ENCODE measurements at regions not wholly inside any gene's neighbourhood (a gene's known extent, or its start where the extent isn't known, plus 50 kb on each side); places are given as distances from the start of the nearest gene placed in this dataset.

DNA sequence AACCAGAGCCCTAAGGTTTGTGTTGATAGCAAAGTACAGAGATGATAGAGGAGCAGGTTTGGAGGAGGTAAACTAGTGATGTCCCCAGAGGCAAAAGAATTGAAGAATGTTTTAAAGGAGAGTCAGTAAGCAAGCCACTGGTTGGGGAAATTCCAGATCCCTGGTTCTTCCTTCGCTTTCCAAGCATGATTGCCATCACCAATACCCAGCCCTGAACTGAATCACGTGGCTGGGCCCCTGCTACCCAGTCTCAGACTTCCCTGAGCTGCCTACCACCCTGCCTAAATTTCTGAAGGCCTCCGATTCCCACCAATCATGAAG, 95.3 kb upstream of the FOXN2 start (continued):
- TF ChIP-seq CENPT (CRISPR knock-in tag; IDR thresholded peaks at IDR 0.05; ENCODE audit: low read depth) (no peak), ZNF605 (CRISPR knock-in tag; IDR thresholded peaks at IDR 0.05) (no peak), ZEB1 (IDR thresholded peaks at IDR 0.05; ENCODE audit: insufficient replicate concordance, low read depth) (no peak), ATF7-NPFF (CRISPR knock-in tag; IDR thresholded peaks at IDR 0.05; ENCODE audit: low read depth) (no peak), ZSCAN9 (CRISPR knock-in tag; IDR thresholded peaks at IDR 0.05; ENCODE audit: borderline replicate concordance) (no peak), XRCC5 (optimal IDR thresholded peaks at IDR 0.05; ENCODE audit: low read length) (no peak), RBAK (CRISPR knock-in tag; IDR thresholded peaks at IDR 0.05) (no peak), WIZ (CRISPR knock-in tag; IDR thresholded peaks at IDR 0.05) (0 out of 2 replicates have a peak, but pooled peaks have one; percentile 76), ZNF598 (CRISPR knock-in tag; IDR thresholded peaks at IDR 0.05; ENCODE audit: borderline replicate concordance) (0 out of 2 replicates have a peak, but pooled peaks have one; percentile 61), ZKSCAN8 (CRISPR knock-in tag; IDR thresholded peaks at IDR 0.05; ENCODE audit: borderline replicate concordance) (0 out of 2 replicates have a peak, but pooled peaks have one; percentile 3), SAP130 (CRISPR knock-in tag; IDR thresholded peaks at IDR 0.05; ENCODE audit: low read depth) (no peak), TAF15 (IDR thresholded peaks at IDR 0.05; ENCODE audit: low read depth, low read length, poor library complexity, severe bottlenecking) (no peak), ZFYVE20 (CRISPR knock-in tag; IDR thresholded peaks at IDR 0.05; ENCODE audit: borderline replicate concordance, low read depth) (no peak), THAP8 (CRISPR knock-in tag; IDR thresholded peaks at IDR 0.05; ENCODE audit: borderline replicate concordance) (no peak), ZNF547 (CRISPR knock-in tag; IDR thresholded peaks at IDR 0.05) (peak; percentile 29; the same call in 1 of the 2 replicates), SNAPC2 (CRISPR knock-in tag; IDR thresholded peaks at IDR 0.05) (0 out of 2 replicates have a peak, but pooled peaks have one; percentile 24), ZNF331 (CRISPR knock-in tag; IDR thresholded peaks at IDR 0.05) (peak; percentile 8; the same call in 1 of the 2 replicates), SP140L (CRISPR knock-in tag; IDR thresholded peaks at IDR 0.05; ENCODE audit: borderline replicate concordance) (no peak), ZBTB3 (CRISPR knock-in tag; IDR thresholded peaks at IDR 0.05; ENCODE audit: borderline replicate concordance, low read depth) (0 out of 2 replicates have a peak, but pooled peaks have one; percentile 46), THAP11 (CRISPR knock-in tag; IDR thresholded peaks at IDR 0.05) (no peak), MXD4 (CRISPR knock-in tag; IDR thresholded peaks at IDR 0.05) (no peak), DPF2 (CRISPR knock-in tag; IDR thresholded peaks at IDR 0.05; ENCODE audit: borderline replicate concordance, low read depth) (no peak), KLF6 (CRISPR knock-in tag; IDR thresholded peaks at IDR 0.05) (no peak), ZFP36 (IDR thresholded peaks at IDR 0.05; ENCODE audit: borderline replicate concordance, low read depth, low read length, partially characterized antibody) (no peak), ZNF234 (CRISPR knock-in tag; conservative IDR thresholded peaks at IDR 0.05) (no peak), HCFC1 (IDR thresholded peaks at IDR 0.05; ENCODE audit: low read depth, low read length) (no peak), ZNF549 (CRISPR knock-in tag; IDR thresholded peaks at IDR 0.05) (no peak), ZNF446 (CRISPR knock-in tag; IDR thresholded peaks at IDR 0.05) (no peak)
- TF ChIP-seq, protein P1, sequence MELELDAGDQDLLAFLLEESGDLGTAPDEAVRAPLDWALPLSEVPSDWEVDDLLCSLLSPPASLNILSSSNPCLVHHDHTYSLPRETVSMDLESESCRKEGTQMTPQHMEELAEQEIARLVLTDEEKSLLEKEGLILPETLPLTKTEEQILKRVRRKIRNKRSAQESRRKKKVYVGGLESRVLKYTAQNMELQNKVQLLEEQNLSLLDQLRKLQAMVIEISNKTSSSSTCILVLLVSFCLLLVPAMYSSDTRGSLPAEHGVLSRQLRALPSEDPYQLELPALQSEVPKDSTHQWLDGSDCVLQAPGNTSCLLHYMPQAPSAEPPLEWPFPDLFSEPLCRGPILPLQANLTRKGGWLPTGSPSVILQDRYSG (CRISPR knock-in tag; IDR thresholded peaks at IDR 0.05), result no peak
- TF ChIP-seq, protein P2, sequence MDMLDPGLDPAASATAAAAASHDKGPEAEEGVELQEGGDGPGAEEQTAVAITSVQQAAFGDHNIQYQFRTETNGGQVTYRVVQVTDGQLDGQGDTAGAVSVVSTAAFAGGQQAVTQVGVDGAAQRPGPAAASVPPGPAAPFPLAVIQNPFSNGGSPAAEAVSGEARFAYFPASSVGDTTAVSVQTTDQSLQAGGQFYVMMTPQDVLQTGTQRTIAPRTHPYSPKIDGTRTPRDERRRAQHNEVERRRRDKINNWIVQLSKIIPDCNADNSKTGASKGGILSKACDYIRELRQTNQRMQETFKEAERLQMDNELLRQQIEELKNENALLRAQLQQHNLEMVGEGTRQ (IDR thresholded peaks at IDR 0.05; ENCODE audit: low read depth, low read length), result no peak
- TF ChIP-seq, protein P2 (CRISPR knock-in tag; IDR thresholded peaks at IDR 0.05; ENCODE audit: borderline replicate concordance), result 0 out of 2 replicates have a peak, but pooled peaks have one; percentile 36
